ENCODE measurements at regions not wholly inside any gene's neighbourhood (a gene's known extent, or its start where the extent isn't known, plus 50 kb on each side); places are given as distances from the start of the nearest gene placed in this dataset.
"Not testable (repeated sequence)": the region's sequence is repeated elsewhere in the genome, so short reads cannot be mapped to it uniquely, and the experiment has no call there.

DNA sequence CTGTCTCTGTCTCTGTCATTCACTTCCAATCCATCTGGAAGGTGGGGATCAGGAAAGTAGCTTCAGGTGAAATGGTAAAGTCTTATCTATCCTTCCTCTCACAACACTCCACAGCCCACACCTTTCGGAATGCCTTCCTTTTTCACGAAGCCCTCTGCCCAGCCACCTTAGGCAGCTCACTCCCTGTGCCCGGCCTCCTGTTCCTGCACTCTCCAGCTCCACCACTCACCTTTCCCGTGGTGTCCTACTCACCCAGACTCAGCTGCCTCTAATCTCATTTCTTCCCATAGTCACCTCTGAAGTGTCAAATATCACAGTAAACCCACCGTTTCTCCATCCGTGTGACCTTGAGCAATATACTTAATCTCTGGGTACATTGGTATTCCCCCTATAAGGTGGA lies 100.9 kb upstream of the C7orf33 start:
- no peak for DNase-seq (ENCODE audit: extremely low read depth, low read depth)
- TF ChIP-seq, protein P1, sequence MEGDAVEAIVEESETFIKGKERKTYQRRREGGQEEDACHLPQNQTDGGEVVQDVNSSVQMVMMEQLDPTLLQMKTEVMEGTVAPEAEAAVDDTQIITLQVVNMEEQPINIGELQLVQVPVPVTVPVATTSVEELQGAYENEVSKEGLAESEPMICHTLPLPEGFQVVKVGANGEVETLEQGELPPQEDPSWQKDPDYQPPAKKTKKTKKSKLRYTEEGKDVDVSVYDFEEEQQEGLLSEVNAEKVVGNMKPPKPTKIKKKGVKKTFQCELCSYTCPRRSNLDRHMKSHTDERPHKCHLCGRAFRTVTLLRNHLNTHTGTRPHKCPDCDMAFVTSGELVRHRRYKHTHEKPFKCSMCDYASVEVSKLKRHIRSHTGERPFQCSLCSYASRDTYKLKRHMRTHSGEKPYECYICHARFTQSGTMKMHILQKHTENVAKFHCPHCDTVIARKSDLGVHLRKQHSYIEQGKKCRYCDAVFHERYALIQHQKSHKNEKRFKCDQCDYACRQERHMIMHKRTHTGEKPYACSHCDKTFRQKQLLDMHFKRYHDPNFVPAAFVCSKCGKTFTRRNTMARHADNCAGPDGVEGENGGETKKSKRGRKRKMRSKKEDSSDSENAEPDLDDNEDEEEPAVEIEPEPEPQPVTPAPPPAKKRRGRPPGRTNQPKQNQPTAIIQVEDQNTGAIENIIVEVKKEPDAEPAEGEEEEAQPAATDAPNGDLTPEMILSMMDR (IDR thresholded peaks at IDR 0.05; ENCODE audit: low read depth, low read length, missing control alignments): no peak
- no peak overlapping the region for H3K4me3 ChIP-seq (replicated peaks; ENCODE audit: low read depth, low read length)

DNA sequence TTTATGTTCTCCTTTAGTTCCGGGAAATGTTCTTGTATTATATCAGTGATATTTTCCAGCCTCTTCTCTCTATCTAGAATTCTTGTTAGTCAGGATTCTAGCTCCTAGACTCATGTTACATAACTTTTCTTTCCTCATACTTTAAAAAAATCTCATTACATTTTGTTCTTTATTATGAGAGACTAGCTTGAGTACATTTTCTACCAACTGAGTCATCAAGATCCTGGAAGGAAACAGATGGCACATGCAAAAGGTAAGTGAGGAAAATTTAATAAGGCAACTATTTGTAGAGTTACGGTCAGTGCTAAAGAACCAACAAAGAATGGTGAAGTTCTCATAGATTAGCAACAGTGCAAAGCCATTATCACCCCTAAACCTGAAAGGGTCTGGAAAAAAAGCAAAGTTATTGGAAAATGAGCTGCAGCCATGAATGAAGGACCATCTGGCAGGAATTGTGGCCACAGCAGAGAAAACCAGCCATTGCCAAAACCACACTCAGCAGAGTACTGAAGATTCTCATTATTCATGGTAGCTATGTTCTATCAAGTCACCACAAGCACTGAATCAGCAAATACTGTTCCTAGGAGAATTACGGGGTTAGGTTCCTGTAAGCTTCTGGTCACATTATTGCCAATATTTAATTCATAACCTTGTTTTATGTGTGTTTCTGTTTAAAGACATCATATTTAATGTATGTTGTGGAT lies 98.3 kb upstream of the C7orf33 start:
- TF ChIP-seq, protein P1 (IDR thresholded peaks at IDR 0.05; ENCODE audit: low read depth, low read length, missing control alignments): no peak
- H3K4me3 ChIP-seq (replicated peaks; ENCODE audit: low read depth, low read length): no peak overlapping the region
- DNase-seq (ENCODE audit: extremely low read depth, low read depth): no peak

DNA sequence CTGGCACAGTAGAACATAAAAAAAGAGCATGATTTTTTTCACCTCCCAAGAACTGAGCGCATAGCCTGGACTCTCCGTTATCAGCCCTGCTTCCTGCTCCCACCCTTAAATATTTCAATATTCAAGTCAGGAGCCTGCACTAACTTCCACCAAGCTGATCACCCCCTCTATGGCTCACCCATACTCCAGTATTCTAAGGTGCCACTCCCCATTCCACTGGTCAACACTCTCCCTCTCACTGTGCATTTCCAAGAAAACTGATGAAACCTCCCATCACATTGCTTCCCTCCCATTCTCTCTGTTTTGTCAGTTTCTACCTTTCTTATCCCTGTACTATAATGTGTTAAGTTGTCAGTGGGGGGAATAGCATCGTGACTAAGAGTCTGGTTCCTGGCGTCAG lies 95.0 kb upstream of the C7orf33 start:
- H3K4me3 ChIP-seq (replicated peaks; ENCODE audit: low read depth, low read length): no peak overlapping the region
- TF ChIP-seq, protein P1 (IDR thresholded peaks at IDR 0.05; ENCODE audit: low read depth, low read length, missing control alignments): no peak
- no peak for DNase-seq (ENCODE audit: extremely low read depth, low read depth)

DNA sequence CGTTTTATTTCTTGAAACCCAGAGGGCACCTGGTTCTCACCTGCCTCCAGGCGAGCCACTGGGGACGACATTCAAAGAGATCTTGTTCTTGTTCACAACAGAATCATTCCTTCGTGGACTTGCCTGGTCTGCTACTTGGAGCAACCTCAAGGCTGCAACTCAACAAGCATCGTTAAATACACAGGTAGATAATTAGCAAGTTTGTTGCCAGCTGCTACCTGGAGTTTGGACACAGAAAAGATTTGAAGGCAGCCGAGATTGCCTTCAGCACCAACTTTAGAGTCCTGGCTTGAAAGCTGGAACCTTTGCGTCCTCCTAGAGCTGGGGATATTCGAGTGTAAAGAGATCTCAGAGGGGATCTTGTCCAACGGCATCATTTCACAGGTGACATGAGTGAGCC lies 89.6 kb upstream of the C7orf33 start:
- TF ChIP-seq, protein P1 (IDR thresholded peaks at IDR 0.05; ENCODE audit: low read depth, low read length, missing control alignments): no peak
- H3K4me3 ChIP-seq (replicated peaks; ENCODE audit: low read depth, low read length): no peak overlapping the region
- DNase-seq (ENCODE audit: extremely low read depth, low read depth): no peak

DNA sequence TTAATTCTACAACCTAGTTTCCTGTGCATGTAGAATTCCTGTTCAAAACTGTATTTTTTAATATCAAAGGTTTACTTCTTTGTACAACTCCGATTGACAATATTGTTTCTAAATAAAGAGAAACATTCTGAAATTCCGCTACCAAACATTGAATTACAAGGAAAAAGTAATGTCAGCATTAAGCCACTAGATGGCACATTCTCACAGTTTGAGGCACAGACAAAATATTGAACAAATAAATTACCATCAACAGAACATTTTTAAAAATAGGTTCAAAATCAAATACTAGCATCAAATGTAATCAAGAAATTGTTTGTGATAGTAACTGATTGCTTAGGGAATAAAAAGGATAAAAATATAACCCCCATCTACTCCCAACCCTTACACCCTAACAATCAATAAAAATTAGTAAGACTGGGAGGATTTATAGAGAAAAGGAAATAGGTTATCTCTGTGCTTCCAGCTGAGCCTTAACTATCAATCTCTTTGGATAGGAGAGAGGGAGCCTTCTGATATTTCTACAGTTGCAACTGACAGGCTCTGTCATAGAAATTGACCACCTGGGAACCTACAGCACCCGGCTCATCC lies 86.6 kb upstream of the C7orf33 start:
- no peak overlapping the region for H3K4me3 ChIP-seq (replicated peaks; ENCODE audit: low read depth, low read length)
- TF ChIP-seq, protein P1 (IDR thresholded peaks at IDR 0.05; ENCODE audit: low read depth, low read length, missing control alignments): peak; percentile 46
- no peak for DNase-seq (ENCODE audit: extremely low read depth, low read depth)

DNA sequence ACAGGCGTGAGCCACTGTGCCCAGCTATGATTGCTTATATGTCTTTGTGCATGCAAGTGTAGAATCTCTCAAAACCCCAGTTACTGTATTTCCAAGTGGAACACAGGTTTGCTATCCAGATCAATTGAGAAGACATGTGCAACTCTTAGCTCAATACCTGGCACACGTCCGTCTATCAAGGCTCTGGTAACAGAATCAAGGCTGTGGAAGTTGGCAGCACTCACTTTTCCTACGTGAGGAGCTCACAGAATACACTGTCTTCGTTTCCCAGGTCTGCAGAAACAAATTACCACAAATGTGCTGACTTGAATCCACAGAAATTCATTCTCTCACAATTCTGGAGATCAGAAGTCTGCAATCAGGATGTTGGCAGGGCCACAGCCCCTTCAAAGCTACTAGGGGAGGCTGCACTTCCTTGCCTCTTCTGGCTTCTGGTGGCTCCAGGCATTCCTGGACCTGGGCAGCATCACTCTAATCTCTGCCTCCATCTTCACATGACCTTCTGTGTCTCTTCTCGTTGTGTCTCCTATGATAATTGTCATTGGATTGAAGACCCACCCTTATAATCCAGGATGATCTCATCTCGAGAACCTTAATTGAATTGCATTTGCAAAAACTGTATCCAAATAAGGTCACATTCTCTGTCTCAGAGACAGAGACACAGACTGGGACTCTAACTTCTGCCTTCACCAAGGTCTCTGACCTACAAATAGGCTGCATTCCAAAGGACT lies 84.8 kb upstream of the C7orf33 start:
- TF ChIP-seq, protein P1 (IDR thresholded peaks at IDR 0.05; ENCODE audit: low read depth, low read length, missing control alignments): no peak
- no peak overlapping the region for H3K4me3 ChIP-seq (replicated peaks; ENCODE audit: low read depth, low read length)
- no peak for DNase-seq (ENCODE audit: extremely low read depth, low read depth)

DNA sequence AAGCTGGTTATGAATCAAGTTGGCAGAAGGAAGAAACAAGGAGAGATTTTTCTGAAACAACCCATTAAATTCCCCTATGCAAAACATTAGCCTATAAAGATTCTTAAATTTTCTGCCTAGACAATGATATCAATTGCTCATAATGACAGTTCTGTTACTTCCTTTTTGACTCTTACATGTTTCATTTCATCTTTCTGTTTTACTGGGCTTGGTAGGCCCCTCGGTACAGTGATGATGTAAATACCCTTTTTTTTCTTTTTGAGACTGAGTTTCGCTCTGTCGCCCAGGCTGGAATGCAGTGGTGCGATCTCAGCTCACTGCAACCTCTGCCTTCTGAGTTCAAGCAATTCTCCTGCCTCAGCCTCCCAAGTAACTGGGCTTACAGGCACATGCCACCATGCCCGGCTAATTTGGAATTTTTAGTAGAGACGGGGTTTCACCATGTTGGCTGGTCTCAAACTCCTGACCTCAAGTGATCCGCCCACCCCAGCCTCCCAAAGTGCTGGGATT lies 83.4 kb upstream of the C7orf33 start:
- H3K4me3 ChIP-seq (replicated peaks; ENCODE audit: low read depth, low read length); DNase-seq (ENCODE audit: extremely low read depth, low read depth): not testable (repeated sequence)
